MG63 (cell line): ENCODE measurements at regions not wholly inside any gene's neighbourhood (a gene's known extent, or its start where the extent isn't known, plus 50 kb on each side); places are given as distances from the start of the nearest gene placed in this dataset.

Source experiments
- DNase-seq: peaks from one replicate; pipeline ENCODE4 v3.0.0-alpha.2; 2020
- H3K27me3 ChIP-seq: fragments of 250-450 bp; sonication (Bioruptor Pico); 2 replicates; pipeline ENCODE4 v1.5.1; 2020; ENCODE audit warnings: mild to moderate bottlenecking, moderate library complexity
- H3K36me3 ChIP-seq: fragments of 250-450 bp; sonication (Bioruptor Pico); 2 replicates; pipeline ENCODE4 v1.5.1; 2020; ENCODE audit warnings: mild to moderate bottlenecking, moderate library complexity
- H3K4me3 ChIP-seq: fragments of 250-450 bp; sonication (Bioruptor Pico); 2 replicates; pipeline ENCODE4 v1.5.1; 2020; ENCODE audit warnings: mild to moderate bottlenecking, moderate library complexity
- H3K9me3 ChIP-seq: fragments of 250-450 bp; sonication (Bioruptor Pico); 2 replicates; pipeline ENCODE4 v1.5.1; 2020; ENCODE audit warnings: mild to moderate bottlenecking, moderate library complexity

- Histone ChIP-seq H3K27me3 (no peaks in the 10 kb centered on the region), H3K36me3 (no peaks in the 10 kb centered on the region), H3K9me3 (no peaks in the 10 kb centered on the region), H3K4me3 (no peak overlapping the region)
- no peak for DNase-seq
These were observed 239.9 kb upstream of the TRPM3 start for GRCh38 chr9:71361357-71361756.

DNA sequence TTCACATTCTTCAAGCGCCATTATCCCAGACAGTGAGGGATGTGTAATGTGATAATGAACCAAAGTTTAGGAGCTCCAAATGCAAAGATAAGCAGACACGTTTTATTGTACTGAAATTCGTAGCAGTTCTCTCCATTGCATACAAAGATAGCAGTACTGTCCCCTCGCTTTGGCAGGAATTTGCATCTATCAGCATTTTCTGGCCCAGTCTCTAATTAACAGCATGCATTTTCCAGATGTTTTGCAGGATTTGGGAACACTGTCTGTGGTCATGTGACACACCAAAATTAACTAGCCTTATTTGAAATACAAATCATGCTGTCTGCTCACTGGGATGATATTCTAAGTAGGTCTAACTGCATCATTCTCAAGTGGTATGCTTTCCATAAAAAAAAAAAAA, 235.9 kb upstream of the TRPM3 start:
- DNase-seq = no peak
- no peaks in the 10 kb centered on the region for H3K9me3 ChIP-seq
- no peaks in the 10 kb centered on the region for H3K27me3 ChIP-seq
- H3K4me3 ChIP-seq = no peak overlapping the region
- H3K36me3 ChIP-seq = no peaks in the 10 kb centered on the region

DNA sequence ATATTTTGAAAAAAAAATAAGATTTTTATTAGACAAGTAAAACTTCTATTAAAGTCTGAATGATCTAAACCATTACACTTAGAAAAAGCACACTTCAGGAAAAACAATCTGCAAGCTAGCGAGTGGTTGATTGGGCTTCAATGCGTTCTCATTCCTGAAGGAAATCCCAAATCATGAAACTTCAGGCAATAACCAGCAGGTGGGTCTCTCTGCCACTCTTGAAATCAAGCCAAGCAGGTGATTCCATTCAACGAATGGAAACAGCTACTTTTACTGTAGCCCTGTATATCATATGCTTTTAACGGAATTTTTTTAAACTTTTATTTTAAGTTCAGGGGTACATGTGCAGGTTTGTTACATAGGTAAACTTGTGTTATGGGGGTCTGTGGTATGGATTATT, 234.5 kb upstream of the TRPM3 start:
- Histone ChIP-seq H3K27me3 (no peaks in the 10 kb centered on the region), H3K36me3 (no peaks in the 10 kb centered on the region), H3K4me3 (no peak overlapping the region), H3K9me3 (no peaks in the 10 kb centered on the region)
- no peak for DNase-seq

GRCh38 chr9:71353720-71354119, 232.3 kb upstream of the TRPM3 start:
- DNase-seq = peak; percentile 23
- H3K9me3 ChIP-seq = no peaks in the 10 kb centered on the region
- no peaks in the 10 kb centered on the region for H3K36me3 ChIP-seq
- H3K4me3 ChIP-seq = no peak overlapping the region
- H3K27me3 ChIP-seq = no peaks in the 10 kb centered on the region

GRCh38 chr9:71352837-71353236, 231.4 kb upstream of the TRPM3 start:
- Histone ChIP-seq H3K4me3 (no peak overlapping the region), H3K9me3 (no peaks in the 10 kb centered on the region), H3K36me3 (no peaks in the 10 kb centered on the region), H3K27me3 (no peaks in the 10 kb centered on the region)
- DNase-seq = no peak

- Histone ChIP-seq H3K9me3 (no peaks in the 10 kb centered on the region), H3K36me3 (no peaks in the 10 kb centered on the region), H3K27me3 (no peaks in the 10 kb centered on the region), H3K4me3 (no peak overlapping the region)
- no peak for DNase-seq
These were observed 227.8 kb upstream of the TRPM3 start for GRCh38 chr9:71349218-71349617.

DNA sequence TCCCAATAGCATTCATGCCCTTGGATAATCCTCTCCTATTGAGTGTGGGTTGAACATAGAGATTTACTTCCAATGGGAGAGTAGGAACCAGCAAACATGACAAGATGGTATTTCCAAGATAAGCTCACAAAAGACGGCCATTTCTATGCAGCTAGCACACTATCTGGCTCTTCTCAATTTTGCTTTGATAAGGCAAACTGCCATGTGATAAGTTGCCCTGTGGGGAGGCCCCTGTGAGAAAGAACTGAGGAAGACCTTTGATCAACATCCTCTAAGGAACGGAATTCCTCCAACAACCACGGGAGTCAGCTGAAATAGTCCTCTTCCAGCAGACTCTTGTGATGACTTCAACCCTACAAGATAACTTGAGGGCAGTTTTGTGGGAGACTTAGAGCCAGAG, 211.9 kb upstream of the TRPM3 start:
- no peak for DNase-seq
- no peaks in the 10 kb centered on the region for H3K27me3 ChIP-seq
- no peaks in the 10 kb centered on the region for H3K9me3 ChIP-seq
- no peaks in the 10 kb centered on the region for H3K36me3 ChIP-seq
- no peak overlapping the region for H3K4me3 ChIP-seq

DNA sequence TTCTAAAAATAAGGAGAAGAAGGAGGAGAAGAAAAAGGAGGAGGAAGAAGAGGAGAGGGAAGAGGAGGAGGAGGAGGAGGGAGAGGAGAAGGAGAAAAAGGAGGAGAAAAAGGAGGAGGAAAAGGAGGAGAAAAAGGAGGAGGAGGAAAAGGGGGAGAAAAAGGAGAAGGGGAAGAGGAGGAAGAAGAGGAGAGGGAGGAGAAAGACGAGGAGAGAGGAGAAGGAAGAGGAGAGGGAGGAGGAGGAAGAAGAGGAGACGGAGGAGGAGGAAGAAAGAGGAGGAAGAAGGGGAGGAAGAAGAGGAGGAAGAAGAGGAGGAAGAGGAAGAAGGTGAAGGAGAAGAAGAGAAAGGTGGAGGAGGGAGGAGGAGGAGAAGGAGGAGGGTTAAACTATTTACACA, 210.2 kb upstream of the TRPM3 start:
- H3K4me3 ChIP-seq = no peak overlapping the region

GRCh38 chr9:71329873-71330272, 208.5 kb upstream of the TRPM3 start:
- no peak overlapping the region for H3K4me3 ChIP-seq
- no peaks in the 10 kb centered on the region for H3K36me3 ChIP-seq
- H3K9me3 ChIP-seq = no peaks in the 10 kb centered on the region
- DNase-seq = no peak
- no peaks in the 10 kb centered on the region for H3K27me3 ChIP-seq

More for the DNA sequence above, 210.2 kb upstream of the TRPM3 start:
- H3K9me3 ChIP-seq = no peaks in the 10 kb centered on the region
- H3K36me3 ChIP-seq = no peaks in the 10 kb centered on the region
- no peak for DNase-seq
- H3K27me3 ChIP-seq = no peaks in the 10 kb centered on the region

DNA sequence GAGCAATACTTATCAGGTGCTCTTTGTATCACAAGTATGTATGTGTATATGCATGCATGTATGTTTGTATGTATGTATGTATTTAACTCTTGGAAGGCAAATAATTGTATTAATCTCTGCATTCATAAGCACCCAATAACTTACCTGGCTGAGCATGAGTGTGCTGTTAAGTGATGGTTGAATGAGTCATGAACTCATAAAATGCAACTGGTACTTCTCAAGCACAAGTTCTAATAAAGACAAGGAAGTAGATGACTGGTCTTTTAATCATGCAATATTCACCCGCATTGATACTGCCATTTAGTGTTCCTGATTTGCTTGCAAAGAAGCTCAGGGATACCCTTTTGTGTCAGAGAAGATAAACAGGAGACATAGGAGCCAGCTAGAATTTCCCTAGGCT, 204.9 kb upstream of the TRPM3 start:
- DNase-seq = no peak
- H3K36me3 ChIP-seq = no peaks in the 10 kb centered on the region
- no peaks in the 10 kb centered on the region for H3K27me3 ChIP-seq
- H3K9me3 ChIP-seq = no peaks in the 10 kb centered on the region
- H3K4me3 ChIP-seq = no peak overlapping the region

- Histone ChIP-seq H3K36me3 (no peaks in the 10 kb centered on the region), H3K27me3 (no peaks in the 10 kb centered on the region), H3K4me3 (no peak overlapping the region), H3K9me3 (no peaks in the 10 kb centered on the region)
- no peak for DNase-seq
These were observed 201.9 kb upstream of the TRPM3 start for GRCh38 chr9:71323357-71323756.

DNA sequence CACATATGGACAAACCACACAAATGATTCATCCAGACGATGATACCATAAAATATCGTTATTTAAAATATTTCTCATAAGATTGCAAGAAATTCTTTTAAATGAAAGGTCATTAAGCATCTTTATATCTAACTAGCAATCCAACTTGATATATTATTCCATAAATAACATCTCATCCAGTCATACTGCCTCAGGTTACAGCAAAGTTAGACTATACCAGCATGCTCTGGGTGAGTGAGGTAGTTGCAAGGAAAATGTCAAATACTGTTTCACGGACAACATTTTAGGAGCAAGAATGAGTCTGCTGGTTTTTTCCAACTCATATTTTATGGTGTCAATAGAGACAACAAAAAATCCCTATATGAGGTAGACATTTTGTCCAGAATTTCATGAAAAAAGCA, 200.9 kb upstream of the TRPM3 start:
- Histone ChIP-seq H3K27me3 (no peaks in the 10 kb centered on the region), H3K9me3 (no peaks in the 10 kb centered on the region), H3K36me3 (no peaks in the 10 kb centered on the region), H3K4me3 (no peak overlapping the region)
- DNase-seq = no peak

DNA sequence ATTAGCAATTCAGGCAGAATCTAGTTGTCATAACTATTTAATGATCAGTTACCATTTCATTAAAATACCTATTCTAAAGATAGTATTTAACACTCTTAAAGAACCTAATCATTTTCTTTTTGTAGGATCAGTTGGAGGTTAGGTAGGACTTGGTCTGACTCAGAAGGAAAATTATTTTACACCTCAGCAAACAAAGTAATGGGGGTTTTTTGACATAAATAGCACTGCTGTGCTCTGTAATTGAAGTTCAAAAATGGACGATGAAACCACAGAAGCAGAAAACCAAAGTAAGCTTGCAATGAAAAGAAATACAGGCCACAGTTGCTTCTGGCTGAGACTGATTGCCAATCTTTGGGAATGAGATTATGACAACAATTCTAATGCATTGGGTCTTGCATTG, 187.0 kb upstream of the TRPM3 start:
- H3K4me3 ChIP-seq = no peak overlapping the region
- no peak for DNase-seq
- H3K36me3 ChIP-seq = no peaks in the 10 kb centered on the region
- no peaks in the 10 kb centered on the region for H3K9me3 ChIP-seq
- no peaks in the 10 kb centered on the region for H3K27me3 ChIP-seq

DNA sequence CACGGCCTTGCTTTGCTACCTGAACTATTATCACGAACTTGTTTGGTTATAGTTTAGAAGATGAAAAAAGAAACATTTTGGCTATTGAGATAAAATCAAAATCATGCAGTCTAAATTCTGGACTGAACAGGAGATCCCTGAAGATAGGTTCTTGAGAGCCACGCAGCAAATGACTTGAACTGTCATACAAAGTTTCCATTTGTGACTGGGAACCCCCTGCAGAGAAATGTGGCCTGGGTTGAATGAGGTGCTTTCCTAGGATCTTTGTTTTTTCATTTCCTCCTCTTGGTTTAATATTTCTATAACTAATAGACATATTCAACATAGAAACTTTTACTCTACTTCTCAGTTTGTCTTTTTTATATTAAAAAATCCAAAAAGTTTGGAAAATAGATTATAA, 184.7 kb upstream of the TRPM3 start:
- no peak overlapping the region for H3K4me3 ChIP-seq
- DNase-seq = no peak
- no peaks in the 10 kb centered on the region for H3K9me3 ChIP-seq
- no peaks in the 10 kb centered on the region for H3K36me3 ChIP-seq
- no peaks in the 10 kb centered on the region for H3K27me3 ChIP-seq

GRCh38 chr9:71303351-71303750, 181.9 kb upstream of the TRPM3 start:
- Histone ChIP-seq H3K9me3 (no peaks in the 10 kb centered on the region), H3K36me3 (no peaks in the 10 kb centered on the region), H3K27me3 (no peaks in the 10 kb centered on the region), H3K4me3 (no peak overlapping the region)
- no peak for DNase-seq

GRCh38 chr9:71302776-71303175, 181.4 kb upstream of the TRPM3 start:
- no peak overlapping the region for H3K4me3 ChIP-seq
- no peaks in the 10 kb centered on the region for H3K36me3 ChIP-seq
- no peaks in the 10 kb centered on the region for H3K27me3 ChIP-seq
- H3K9me3 ChIP-seq = no peaks in the 10 kb centered on the region
- no peak for DNase-seq

DNA sequence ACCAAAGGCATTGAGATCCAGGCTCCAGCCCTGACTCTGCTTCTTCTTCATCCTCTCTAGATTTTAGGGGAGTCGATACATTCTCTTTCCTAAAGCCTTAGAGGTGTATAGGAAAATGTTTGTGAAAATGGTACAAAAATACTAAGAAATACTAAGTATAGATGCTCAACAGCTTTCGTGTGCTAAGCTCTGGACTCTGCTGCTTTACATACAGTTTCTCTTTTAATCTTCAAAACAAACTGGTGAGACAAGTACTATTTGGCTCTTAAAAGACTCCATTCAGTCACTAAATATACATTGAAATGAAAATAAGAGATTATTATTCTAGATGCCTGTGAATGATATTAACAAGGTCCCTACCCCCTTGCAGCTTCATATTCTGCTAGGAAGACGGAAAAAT, 174.5 kb upstream of the TRPM3 start:
- no peak for DNase-seq
- Histone ChIP-seq H3K27me3 (no peaks in the 10 kb centered on the region; the same call in 1 of the 2 replicates), H3K4me3 (no peak overlapping the region), H3K36me3 (no peaks in the 10 kb centered on the region), H3K9me3 (no peaks in the 10 kb centered on the region)

DNA sequence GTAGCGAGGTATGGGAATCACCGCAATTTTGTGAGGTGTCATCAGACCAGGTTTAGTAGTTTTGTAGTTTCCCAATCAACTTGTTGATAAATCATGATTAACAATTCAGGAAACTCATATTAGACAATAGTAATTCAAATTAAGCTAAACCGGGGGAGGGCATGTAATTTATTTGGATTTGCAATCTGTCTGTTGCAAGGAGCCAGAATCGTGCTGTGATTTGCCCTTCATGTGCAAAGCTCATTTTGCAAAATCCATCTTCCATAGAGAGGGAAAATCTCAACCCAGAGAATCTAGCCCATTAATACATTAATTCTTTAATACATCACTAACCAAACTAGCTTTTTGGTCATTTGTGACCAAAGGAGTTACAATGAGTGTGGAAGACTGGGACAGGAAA, 164.7 kb upstream of the TRPM3 start:
- no peak for DNase-seq
- Histone ChIP-seq H3K36me3 (no peaks in the 10 kb centered on the region), H3K27me3 (no peaks in the 10 kb centered on the region), H3K9me3 (no peaks in the 10 kb centered on the region), H3K4me3 (no peak overlapping the region)

- H3K36me3 ChIP-seq = no peaks in the 10 kb centered on the region
- no peak for DNase-seq
These were observed 163.8 kb upstream of the TRPM3 start for GRCh38 chr9:71285191-71285656.

More at GRCh38 chr9:71285191-71285656, 163.8 kb upstream of the TRPM3 start:
- no peaks in the 10 kb centered on the region for H3K27me3 ChIP-seq
- H3K9me3 ChIP-seq = no peaks in the 10 kb centered on the region
- H3K4me3 ChIP-seq = no peak overlapping the region
